IPS-NIHi7 (cell line): ENCODE measurements at regions not wholly inside any gene's neighbourhood (a gene's known extent, or its start where the extent isn't known, plus 50 kb on each side); places are given as distances from the start of the nearest gene placed in this dataset.

Experiments
- DNase-seq: peaks from one replicate; pipeline ENCODE4 v3.0.0; 2012; ENCODE audit warnings: mixed read lengths; ENCODE audit errors: extremely low spot score

DNA sequence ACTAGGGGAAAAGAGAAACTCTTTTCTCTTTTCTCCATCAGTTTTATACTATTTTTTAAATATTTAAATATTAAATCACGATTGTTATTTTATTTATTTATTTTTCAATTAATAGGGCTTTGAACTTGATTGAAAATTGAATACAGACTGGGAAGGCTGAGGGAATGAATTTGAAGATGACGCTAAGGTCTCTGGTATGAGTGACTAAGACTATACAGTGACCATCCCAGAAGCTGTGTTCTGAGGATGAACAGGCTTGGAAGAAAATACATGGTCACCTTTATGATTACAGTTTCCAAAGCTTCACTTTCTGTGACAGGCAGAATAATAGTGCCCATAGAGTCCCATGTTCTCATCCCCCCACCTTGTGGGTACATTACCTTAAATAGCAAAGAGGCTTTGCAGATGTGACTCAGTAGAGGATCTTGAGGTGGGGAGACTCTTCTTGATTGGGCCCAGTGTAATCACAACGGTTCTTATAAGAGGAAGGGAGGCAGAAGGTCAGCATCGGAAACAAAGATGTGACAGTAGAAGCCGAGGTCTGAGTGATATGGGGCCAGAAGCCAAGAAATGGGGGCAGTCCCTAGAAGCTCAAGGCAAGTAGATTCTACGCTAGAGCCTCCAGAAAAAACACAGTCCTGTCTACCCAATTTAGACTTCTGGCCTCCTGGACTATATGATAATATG lies 51.0 kb upstream of the LPP start:
- no peak for DNase-seq

DNA sequence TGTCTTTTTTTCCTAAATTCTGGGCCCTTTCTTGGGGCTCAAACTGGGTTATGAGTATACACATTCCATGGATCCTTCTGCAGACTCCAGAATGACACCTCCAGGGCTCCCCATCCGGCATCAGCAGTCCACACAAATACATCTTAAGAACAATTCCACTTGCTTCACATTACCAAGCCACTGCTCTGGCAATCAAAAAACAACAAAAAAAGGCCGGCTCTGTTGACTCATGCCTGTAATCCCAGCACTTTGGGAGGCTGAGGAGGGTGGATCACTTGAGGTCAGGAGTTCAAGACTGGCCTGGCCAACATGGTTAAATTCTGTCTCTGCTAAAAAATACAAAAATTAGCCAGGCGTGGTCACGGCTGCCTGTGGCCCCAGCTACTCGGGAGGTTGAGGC lies 49.9 kb upstream of the LPP start:
- no peak for DNase-seq
